DND-41 (cell line): ENCODE measurements at regions not wholly inside any gene's neighbourhood (a gene's known extent, or its start where the extent isn't known, plus 50 kb on each side); places are given as distances from the start of the nearest gene placed in this dataset.

Experiments
- CTCF ChIP-seq: IDR thresholded peaks from 2 replicates; pipeline ENCODE4 v1.5.1; 2012; ENCODE audit warnings: borderline replicate concordance, low read length, moderate library complexity, mild to moderate bottlenecking; ENCODE audit not compliant: poor library complexity, severe bottlenecking; ENCODE audit errors: extremely low read depth
- EZH2 ChIP-seq: IDR thresholded peaks from 3 replicates; pipeline ENCODE4 v1.6.1; 2012; ENCODE audit warnings: borderline replicate concordance, low read depth, mild to moderate bottlenecking, moderate library complexity, low read length, inconsistent platforms; ENCODE audit not compliant: severe bottlenecking

DNA sequence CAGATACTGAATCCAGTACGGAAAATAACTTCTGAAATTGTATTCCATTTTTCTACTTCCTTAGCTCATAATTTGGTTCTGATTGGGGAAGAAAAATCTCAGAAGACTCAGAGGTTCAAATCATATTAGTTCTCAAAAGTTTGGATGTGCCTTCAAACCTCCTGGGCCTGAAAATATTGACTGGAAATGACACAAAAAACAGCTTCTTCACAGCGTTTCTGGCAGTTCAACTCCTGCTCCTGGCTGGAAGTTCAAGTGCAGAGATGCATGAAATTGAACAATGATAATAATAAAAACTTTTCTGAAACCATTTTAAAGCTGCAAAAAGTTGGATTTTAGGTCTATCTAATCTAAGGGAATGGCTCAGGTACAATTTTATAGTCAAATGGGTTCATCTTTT is 1459.9 kb upstream of the CELF4 start:
- TF ChIP-seq CTCF (no peak), EZH2 (no peak)
